Retinal pigment epithelial cell (primary cell): ENCODE measurements at regions not wholly inside any gene's neighbourhood (a gene's known extent, or its start where the extent isn't known, plus 50 kb on each side); places are given as distances from the start of the nearest gene placed in this dataset.

Experiments used
- DNase-seq: peaks from one replicate; pipeline ENCODE4 v3.0.0-alpha.2; 2010; ENCODE audit warnings: low read depth
- H3K4me3 ChIP-seq: 2 replicates; pipeline ENCODE4 v1.5.1; 2011; ENCODE audit warnings: mild to moderate bottlenecking, low read length, control low read depth, moderate library complexity
- CTCF ChIP-seq: conservative IDR thresholded peaks from 2 replicates; pipeline ENCODE4 v1.5.1; 2011; ENCODE audit warnings: low read depth, low read length, control low read depth, inconsistent platforms

- no peak for TF ChIP-seq CTCF
Measured at GRCh38 chr14:66141733-66142132, 344.4 kb upstream of the CCDC196 start.

GRCh38 chr14:66143387-66144112, 342.6 kb upstream of the CCDC196 start:
- no peak for DNase-seq
- TF ChIP-seq CTCF = no peak
- H3K4me3 ChIP-seq = no peak overlapping the region

More at GRCh38 chr14:66141733-66142132, 344.4 kb upstream of the CCDC196 start:
- DNase-seq = no peak
- H3K4me3 ChIP-seq = no peak overlapping the region

- no peak for DNase-seq
- H3K4me3 ChIP-seq = no peak overlapping the region
- TF ChIP-seq CTCF = no peak
Measured at GRCh38 chr14:66152302-66152701, 333.9 kb upstream of the CCDC196 start.

GRCh38 chr14:66152747-66153146, 333.4 kb upstream of the CCDC196 start:
- TF ChIP-seq CTCF = no peak

GRCh38 chr14:66163023-66163422, 323.1 kb upstream of the CCDC196 start:
- no peak for TF ChIP-seq CTCF
- DNase-seq = no peak
- no peak overlapping the region for H3K4me3 ChIP-seq

More at GRCh38 chr14:66152747-66153146, 333.4 kb upstream of the CCDC196 start:
- no peak overlapping the region for H3K4me3 ChIP-seq
- no peak for DNase-seq

GRCh38 chr14:66165337-66165736, 320.8 kb upstream of the CCDC196 start:
- H3K4me3 ChIP-seq = no peak overlapping the region
- TF ChIP-seq CTCF = no peak
- DNase-seq = no peak

GRCh38 chr14:66174453-66174891, 311.7 kb upstream of the CCDC196 start:
- DNase-seq = no peak
- H3K4me3 ChIP-seq = no peak overlapping the region
- no peak for TF ChIP-seq CTCF
